GM21825 (cell line): ENCODE measurements at regions not wholly inside any gene's neighbourhood (a gene's known extent, or its start where the extent isn't known, plus 50 kb on each side); places are given as distances from the start of the nearest gene placed in this dataset.
"Not testable (repeated sequence)": the region's sequence is repeated elsewhere in the genome, so short reads cannot be mapped to it uniquely, and the experiment has no call there.

Experiments
- ATAC-seq: cut with Tn5 transposase; IDR thresholded peaks from one replicate; pipeline ENCODE4 v1.9.1; 2021; ENCODE audit warnings: mild to moderate bottlenecking, moderate library complexity; ENCODE audit not compliant: unreplicated experiment

DNA sequence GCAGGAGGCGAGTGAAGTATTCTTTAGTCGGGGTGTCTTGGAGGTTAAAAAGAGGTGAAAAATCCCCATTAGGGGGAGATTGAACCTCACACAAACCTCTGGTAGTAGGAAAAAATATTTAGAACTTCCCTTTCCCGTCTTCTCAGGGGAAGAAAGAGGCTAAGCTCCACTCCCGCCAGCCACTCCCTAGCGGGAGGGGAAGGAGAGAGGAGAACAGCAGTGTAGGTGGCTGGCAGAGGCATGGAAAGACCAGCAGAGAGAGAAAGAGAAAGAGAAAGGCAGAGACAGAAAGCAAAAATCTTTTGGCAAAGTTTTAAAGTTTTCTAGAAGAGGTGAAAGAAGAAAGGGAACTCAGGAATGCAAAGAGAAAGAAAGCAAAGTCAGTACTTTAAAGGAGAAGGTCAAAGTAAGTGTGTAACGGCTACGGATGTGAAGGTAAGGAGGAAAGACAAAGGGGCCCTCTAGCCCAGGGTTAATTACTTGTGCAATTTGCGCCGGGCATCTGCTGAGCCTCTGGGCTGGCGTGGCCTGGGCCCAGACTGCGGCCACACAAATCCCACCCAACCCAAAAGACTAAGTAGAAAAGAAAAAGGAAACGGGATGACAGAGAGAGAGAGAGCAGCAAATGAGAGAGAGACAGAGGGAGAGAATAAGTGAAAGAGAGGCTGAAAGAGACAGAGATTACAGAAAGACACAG is 72.3 kb upstream of the ZNF746 start:
- no peak for ATAC-seq

GRCh38 chr7:149569025-149569725 is 71.6 kb upstream of the ZNF746 start:
- ATAC-seq = no peak

DNA sequence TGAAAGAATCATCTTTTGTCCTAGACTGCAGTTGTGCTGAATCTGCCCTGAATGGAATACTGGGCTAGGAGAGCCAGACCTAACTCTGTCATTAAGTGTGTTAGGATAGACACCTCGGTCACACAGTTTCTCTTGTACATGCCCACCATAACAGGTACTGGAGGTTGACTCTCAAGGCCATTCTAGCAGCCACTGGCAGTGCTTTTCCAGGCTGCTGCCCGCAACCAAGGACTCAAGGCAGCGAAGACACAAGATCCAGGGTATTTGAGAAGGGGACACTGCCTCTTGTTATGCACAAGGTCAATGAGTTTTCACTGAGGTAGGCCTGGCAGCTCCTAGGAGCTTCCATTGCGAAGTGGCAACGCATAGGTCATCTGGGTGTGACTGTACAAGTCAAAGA is 70.6 kb upstream of the ZNF746 start:
- ATAC-seq = no peak

DNA sequence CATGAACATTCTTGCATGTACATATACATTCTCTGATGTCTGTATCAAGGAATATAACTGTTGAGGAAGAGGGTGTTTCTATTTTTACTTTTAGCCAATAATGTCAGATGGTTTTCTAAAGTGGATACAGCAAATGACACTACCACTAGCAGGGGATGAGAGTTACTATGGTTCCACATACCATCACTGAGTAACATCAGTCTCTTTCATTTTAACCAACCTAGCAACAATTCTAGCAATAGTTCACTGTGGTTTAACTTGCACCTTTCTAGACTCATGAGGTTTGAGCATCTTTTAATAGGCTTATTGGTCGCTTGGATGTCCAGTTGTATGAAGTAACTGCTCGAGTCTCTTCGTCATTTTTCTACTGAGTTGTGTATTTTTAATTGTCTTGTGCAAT is 68.5 kb upstream of the ZNF746 start:
- ATAC-seq = no peak

DNA sequence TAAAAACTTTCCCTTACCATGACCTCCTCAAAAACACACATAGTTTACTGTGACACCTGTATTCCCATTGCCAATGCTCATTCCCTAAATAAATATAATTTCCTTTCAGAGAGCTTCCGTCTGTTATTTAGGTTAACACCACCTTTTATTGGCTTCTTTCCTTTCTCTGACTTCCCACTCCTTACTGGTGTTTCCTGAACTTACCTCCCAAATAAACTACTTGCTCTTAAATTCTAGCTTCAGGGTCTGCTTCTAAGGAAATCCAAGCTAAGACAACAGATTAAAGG is 67.4 kb upstream of the ZNF746 start:
- no peak for ATAC-seq

DNA sequence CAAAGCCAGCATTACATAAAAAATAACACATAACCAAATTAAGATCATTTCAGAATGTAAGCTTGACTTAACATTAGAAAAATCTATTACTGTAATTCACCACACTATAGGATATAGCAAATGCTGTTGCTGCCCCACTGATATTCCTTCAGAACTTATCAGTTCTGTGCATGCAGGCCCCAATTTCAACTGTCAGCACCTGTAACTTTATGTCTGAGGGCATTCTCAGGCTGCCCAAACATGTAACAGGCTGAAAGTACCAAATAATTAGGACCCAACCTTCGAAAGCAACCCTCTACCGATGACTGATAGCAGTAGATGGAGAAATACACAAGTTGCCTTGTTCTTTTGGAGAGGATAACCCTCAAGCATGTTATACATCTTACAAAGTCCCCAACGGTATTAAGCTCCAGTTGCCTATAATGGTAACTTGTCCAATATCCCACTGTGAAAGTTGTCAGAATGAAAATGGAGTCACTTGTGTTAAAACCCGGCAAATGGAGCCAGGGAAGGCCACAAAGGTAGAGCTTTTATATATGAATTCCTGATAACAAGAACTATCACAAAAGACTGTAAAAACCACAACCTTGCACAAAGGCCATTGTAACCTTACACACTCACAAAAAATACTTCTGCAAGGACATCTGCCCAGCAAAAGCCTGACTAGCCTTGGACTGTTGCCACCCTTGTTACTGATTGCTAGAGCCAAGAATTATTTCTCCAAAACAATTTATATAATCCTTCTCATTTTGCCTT is 66.9 kb upstream of the ZNF746 start:
- no peak for ATAC-seq

DNA sequence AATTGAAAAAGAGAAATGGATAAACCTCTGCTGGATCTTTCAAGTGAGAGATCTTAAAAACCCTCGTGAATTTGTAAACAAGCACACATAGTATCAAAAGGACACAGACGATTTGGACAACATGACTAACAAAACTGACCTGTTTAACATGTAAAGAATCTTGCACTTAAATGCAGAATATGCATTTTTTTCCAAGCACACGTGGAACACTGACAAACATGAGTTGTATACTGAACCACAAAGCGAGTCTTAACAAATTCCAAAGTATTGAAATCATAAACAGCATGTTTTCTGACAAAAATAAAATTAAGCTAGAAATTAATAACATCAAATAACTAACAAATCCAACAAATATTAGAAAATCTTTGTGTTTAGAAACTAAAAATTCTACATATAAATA is 65.0 kb upstream of the ZNF746 start:
- no peak for ATAC-seq

GRCh38 chr7:149561072-149561471 is 63.5 kb upstream of the ZNF746 start:
- ATAC-seq = no peak

DNA sequence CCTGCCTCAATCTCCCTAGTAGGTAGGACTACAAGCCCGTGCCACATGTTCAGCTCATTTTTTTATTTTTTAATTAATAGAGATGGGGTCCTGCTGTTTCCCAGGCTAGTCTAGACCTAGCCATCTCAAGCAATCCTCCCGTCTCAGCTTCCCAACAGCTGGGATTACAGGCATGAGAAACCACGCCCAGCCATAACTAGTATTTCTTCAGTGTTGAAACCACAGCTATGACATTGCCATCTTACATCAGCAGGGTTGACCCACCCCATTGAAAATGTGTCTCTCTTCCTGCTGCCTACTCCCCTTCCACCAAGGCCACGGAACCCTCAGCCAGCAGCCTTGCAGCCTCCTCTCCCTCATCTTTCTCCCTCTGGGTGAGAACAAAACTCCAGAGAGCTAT is 62.1 kb upstream of the ZNF746 start:
- ATAC-seq = no peak

DNA sequence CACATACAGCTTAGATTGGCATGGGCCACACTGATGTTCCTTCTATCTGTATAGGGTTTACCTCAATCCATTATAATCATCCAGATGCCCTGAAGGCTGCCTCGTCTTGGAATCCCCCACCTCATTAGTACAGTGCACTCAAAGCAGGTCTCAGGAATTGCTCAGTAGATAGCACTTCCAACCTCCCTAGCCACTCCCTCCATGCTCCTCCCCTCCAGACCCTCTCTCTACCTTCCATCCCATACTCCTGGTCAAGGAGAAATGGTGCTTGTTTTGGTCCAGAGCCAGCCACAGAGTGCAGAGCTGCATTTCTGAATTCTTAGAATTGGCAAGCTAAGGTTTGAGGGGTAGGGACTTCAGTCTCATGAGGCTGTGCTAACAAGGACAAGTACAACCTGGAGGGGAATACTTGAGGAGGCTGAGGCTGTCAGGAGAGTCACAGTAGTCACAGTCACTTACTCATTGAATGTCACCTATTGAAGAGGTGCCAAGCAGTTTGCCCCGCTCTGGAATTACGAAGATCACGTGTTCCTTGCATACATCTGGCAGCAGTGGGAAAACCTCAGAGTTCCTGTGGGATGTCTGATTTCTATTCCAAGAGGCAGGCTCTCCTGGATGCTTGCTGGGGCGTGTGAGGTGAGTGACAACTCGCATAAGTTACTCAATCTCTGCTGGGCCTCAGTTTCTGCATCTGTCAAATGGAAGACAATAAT is 60.7 kb upstream of the ZNF746 start:
- no peak for ATAC-seq

- ATAC-seq = not testable (repeated sequence)
Observed at GRCh38 chr7:149556525-149556924, 58.9 kb upstream of the ZNF746 start.

GRCh38 chr7:149554821-149555220 is 57.2 kb upstream of the ZNF746 start:
- not testable (repeated sequence) for ATAC-seq

DNA sequence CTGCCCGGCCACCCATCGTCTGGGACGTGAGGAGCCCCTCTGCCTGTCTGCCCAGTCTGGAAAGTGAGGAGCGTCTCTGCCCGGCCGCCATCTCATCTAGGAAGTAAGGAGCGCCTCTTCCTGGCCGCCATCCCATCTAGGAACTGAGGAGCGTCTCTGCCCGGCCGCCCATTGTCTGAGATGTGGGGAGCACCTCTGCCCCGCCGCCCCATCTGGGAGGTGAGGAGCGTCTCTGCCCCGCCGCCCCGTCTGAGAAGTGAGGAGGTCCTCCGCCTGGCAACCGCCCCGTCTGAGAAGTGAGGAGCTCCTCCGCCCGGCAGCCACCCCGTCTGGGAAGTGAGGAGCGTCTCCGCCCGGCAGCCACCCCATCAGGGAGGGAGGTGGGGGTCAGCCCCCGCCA is 56.4 kb upstream of the ZNF746 start:
- ATAC-seq = not testable (repeated sequence)

DNA sequence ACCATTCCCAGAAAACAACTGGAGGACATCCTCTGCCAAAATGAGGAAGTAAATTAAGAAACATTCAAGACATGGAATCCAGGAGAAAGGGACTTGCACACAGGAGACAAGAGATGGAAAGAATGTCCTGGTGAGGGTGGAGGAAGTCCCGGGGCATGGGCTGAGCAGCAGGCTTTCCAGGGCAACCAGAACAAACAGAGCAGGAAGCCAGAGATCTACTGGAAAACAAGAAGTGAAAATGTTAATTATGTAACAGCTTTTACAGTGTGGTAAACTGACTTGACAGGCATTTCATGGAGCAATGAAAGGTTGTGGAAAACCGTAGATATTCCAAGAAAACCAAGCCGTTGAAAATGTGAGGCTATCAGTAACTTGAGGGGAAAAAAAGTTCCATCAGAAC is 55.2 kb upstream of the ZNF746 start:
- ATAC-seq = no peak
